Posterior vena cava (tissue), 2 donors: ENCODE measurements at regions not wholly inside any gene's neighbourhood (a gene's known extent, or its start where the extent isn't known, plus 50 kb on each side); places are given as distances from the start of the nearest gene placed in this dataset.
"Not testable (repeated sequence)": the region's sequence is repeated elsewhere in the genome, so short reads cannot be mapped to it uniquely, and the experiment has no call there.

Experiments used
- DNase-seq: peaks from one replicate; pipeline ENCODE4 v3.0.0-alpha.2; 2020; ENCODE audit warnings: low spot score
- intact Hi-C, 2 donors: fragments of 100-400 bp; cut with DNase I; formaldehyde crosslinking; loops; one replicate each; pipeline versions ENCODE4 v1.14.1 to v1.14.2; 2022 to 2023
- donor health status: DM: yes; HTN: yes; CAD: no.
- donor health status: DM: yes; HTN: yes; CAD: no.

GRCh38 chr18:10332452-10332851, 122.0 kb upstream of the APCDD1 start:
- intact Hi-C loops = no loop called here
- no peak for DNase-seq

- no peak for DNase-seq
- intact Hi-C loops = no loop called here
These were observed 117.6 kb upstream of the APCDD1 start for GRCh38 chr18:10336749-10337350.

GRCh38 chr18:10340821-10341220, 113.6 kb upstream of the APCDD1 start:
- no peak for DNase-seq
- intact Hi-C loops = loop anchor here in 1 of 2 donors (1.0 kb wide), 1 partner anchor 19 kb away; no protein-coding TSS in a partner anchor

- intact Hi-C loops = no loop called here
- DNase-seq = no peak
These were observed 110.7 kb upstream of the APCDD1 start for GRCh38 chr18:10343778-10344177.

GRCh38 chr18:10346749-10347415, 107.6 kb upstream of the APCDD1 start:
- DNase-seq = no peak
- intact Hi-C loops = no loop called here

GRCh38 chr18:10349561-10349960, 104.9 kb upstream of the APCDD1 start:
- DNase-seq = no peak
- intact Hi-C loops = no loop called here

- no peak for DNase-seq
- intact Hi-C loops = no loop called here
These were observed 103.8 kb upstream of the APCDD1 start for GRCh38 chr18:10350661-10351060.

GRCh38 chr18:10351219-10351818, 103.1 kb upstream of the APCDD1 start:
- intact Hi-C loops = no loop called here
- DNase-seq = no peak

- intact Hi-C loops = no loop called here
- no peak for DNase-seq
These were observed 102.6 kb upstream of the APCDD1 start for GRCh38 chr18:10351858-10352257.

GRCh38 chr18:10352671-10353070, 101.8 kb upstream of the APCDD1 start:
- no peak for DNase-seq
- intact Hi-C loops = no loop called here

GRCh38 chr18:10353791-10354190, 100.6 kb upstream of the APCDD1 start:
- no peak for DNase-seq
- intact Hi-C loops = no loop called here

GRCh38 chr18:10354241-10354811, 100.1 kb upstream of the APCDD1 start:
- DNase-seq = no peak
- intact Hi-C loops = no loop called here

- DNase-seq = no peak
- intact Hi-C loops = no loop called here
These were observed 99.5 kb upstream of the APCDD1 start for GRCh38 chr18:10354890-10355289.

- intact Hi-C loops, DNase-seq: not testable (repeated sequence)
These were observed 97.4 kb upstream of the APCDD1 start for GRCh38 chr18:10356999-10357398.

- DNase-seq = no peak
- intact Hi-C loops = loop anchor here in 1 of 2 donors (10.0 kb wide), 1 partner anchor 83 kb away; no protein-coding TSS in a partner anchor
These were observed 92.8 kb upstream of the APCDD1 start for GRCh38 chr18:10361660-10362059.

- intact Hi-C loops = loop anchor here in 1 of 2 donors (10.0 kb wide), 1 partner anchor 80 kb away; no protein-coding TSS in a partner anchor
- DNase-seq = no peak
These were observed 89.4 kb upstream of the APCDD1 start for GRCh38 chr18:10365021-10365500.

GRCh38 chr18:10365901-10366300, 88.5 kb upstream of the APCDD1 start:
- no peak for DNase-seq
- intact Hi-C loops = loop anchor here in 1 of 2 donors (10.0 kb wide), 1 partner anchor 79 kb away; no protein-coding TSS in a partner anchor

- no peak for DNase-seq
- intact Hi-C loops = loop anchor here in 1 of 2 donors (10.0 kb wide), 1 partner anchor 77 kb away; no protein-coding TSS in a partner anchor
These were observed 86.6 kb upstream of the APCDD1 start for GRCh38 chr18:10367836-10368235.

GRCh38 chr18:10368456-10369453, 85.7 kb upstream of the APCDD1 start:
- DNase-seq = no peak
- intact Hi-C loops = loop anchor here in 1 of 2 donors (10.0 kb wide), 1 partner anchor 76 kb away; no protein-coding TSS in a partner anchor
